K562 (cell line): ENCODE measurements at regions not wholly inside any gene's neighbourhood (a gene's known extent, or its start where the extent isn't known, plus 50 kb on each side); places are given as distances from the start of the nearest gene placed in this dataset.

Experiments used
- ADNP ChIP-seq: fragments of 200-800 bp; sonication (Bioruptor generic); IDR thresholded peaks from 2 replicates; pipeline ENCODE4 v1.6.1; 2016; ENCODE audit warnings: missing genetic modification characterization, missing compliant biosample characterization
- CBX3 ChIP-seq, 2 experiments: IDR thresholded peaks; 1 replicate in 1 of 2; 2 replicates in 1 of 2; pipeline ENCODE4 v1.6.1; 2012; ENCODE audit warnings: inconsistent platforms in 2 of 2, low read length in 2 of 2, borderline replicate concordance in 1 of 2, control low read depth in 1 of 2
- HDGF ChIP-seq: fragments of 450-650 bp; IDR thresholded peaks from 2 replicates; pipeline ENCODE4 v1.6.1; 2016
- NCOR1 ChIP-seq: fragments of 450-650 bp; IDR thresholded peaks from 2 replicates; pipeline ENCODE4 v1.6.1; 2016; ENCODE audit warnings: mild to moderate bottlenecking, moderate library complexity
- POLR2B ChIP-seq: fragments of 450-650 bp; IDR thresholded peaks from 2 replicates; pipeline ENCODE4 v1.6.1; 2018; ENCODE audit warnings: low read depth; ENCODE audit not compliant: partially characterized antibody
- SAFB ChIP-seq: fragments of 200-400 bp; formaldehyde crosslinking; IDR thresholded peaks from 2 replicates; pipeline ENCODE4 v1.6.1; 2017; ENCODE audit warnings: low read depth, low read length, borderline replicate concordance
- ZBTB17 ChIP-seq: fragments of 450-650 bp; formaldehyde crosslinking; IDR thresholded peaks from 2 replicates; pipeline ENCODE4 v1.4.0; 2020; ENCODE audit warnings: mild to moderate bottlenecking
- ZNF274 ChIP-seq: IDR thresholded peaks from 2 replicates; pipeline ENCODE4 v1.6.1; 2011; ENCODE audit warnings: low read depth, mild to moderate bottlenecking, low read length, moderate library complexity, borderline replicate concordance
- ZNF644 ChIP-seq: fragments of 200-800 bp; sonication (Bioruptor generic); IDR thresholded peaks from 2 replicates; pipeline ENCODE4 v1.6.1; 2016; ENCODE audit warnings: low read depth, missing genetic modification characterization, missing compliant biosample characterization
- TF ChIP-seq, protein P1 (sequence below), 2 experiments: fragments of 450-650 bp in 1 of 2; sonication (generic) in 1 of 2; formaldehyde crosslinking; conservative IDR thresholded peaks; 2 replicates each; pipeline versions ENCODE4 v1.4.0 to v1.8.1; 2020 to 2022; ENCODE audit warnings: mild to moderate bottlenecking in 1 of 2, missing genetic modification reagents in 1 of 2
- TF ChIP-seq, protein P2 (sequence below): fragments of 250-450 bp; sonication (Bioruptor Pico); IDR thresholded peaks from 2 replicates; pipeline ENCODE4 v1.4.0; 2020; ENCODE audit warnings: mild to moderate bottlenecking, moderate library complexity, borderline replicate concordance

DNA sequence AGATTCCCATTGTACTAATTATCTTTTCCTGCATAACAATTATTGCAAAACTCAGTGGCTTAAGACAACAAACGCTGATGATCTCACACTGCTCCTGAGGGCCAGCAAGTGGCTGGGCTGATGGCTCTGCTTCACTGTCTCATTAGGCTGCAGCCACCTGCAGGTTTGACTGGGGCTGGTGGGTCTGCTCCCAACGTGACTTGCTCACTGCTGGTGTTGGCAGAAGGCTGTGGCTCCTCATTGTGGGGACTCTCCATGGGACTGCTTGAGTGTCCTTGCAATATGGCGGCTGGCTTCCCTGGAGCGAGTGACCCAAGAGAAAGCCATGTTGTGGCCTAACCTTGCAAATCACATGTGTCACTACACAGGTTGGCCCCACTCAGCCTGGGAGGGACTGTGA lies 71.1 kb downstream of the PLXNA1 start:
- TF ChIP-seq ADNP (no peak), NCOR1 (no peak), CBX3 (IDR thresholded peaks at IDR 0.05; ENCODE audit: borderline replicate concordance in 1 of 2, low read length in 2 of 2) (no peak), ZBTB17 (CRISPR knock-in tag) (no peak), SAFB (no peak), POLR2B (no peak), ZNF274 (no peak), ZNF644 (tag) (no peak), HDGF (no peak)
- TF ChIP-seq, protein P1, sequence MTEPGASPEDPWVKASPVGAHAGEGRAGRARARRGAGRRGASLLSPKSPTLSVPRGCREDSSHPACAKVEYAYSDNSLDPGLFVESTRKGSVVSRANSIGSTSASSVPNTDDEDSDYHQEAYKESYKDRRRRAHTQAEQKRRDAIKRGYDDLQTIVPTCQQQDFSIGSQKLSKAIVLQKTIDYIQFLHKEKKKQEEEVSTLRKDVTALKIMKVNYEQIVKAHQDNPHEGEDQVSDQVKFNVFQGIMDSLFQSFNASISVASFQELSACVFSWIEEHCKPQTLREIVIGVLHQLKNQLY (CRISPR knock-in tag; conservative IDR thresholded peaks at IDR 0.05) = no peak
- TF ChIP-seq, protein P2, sequence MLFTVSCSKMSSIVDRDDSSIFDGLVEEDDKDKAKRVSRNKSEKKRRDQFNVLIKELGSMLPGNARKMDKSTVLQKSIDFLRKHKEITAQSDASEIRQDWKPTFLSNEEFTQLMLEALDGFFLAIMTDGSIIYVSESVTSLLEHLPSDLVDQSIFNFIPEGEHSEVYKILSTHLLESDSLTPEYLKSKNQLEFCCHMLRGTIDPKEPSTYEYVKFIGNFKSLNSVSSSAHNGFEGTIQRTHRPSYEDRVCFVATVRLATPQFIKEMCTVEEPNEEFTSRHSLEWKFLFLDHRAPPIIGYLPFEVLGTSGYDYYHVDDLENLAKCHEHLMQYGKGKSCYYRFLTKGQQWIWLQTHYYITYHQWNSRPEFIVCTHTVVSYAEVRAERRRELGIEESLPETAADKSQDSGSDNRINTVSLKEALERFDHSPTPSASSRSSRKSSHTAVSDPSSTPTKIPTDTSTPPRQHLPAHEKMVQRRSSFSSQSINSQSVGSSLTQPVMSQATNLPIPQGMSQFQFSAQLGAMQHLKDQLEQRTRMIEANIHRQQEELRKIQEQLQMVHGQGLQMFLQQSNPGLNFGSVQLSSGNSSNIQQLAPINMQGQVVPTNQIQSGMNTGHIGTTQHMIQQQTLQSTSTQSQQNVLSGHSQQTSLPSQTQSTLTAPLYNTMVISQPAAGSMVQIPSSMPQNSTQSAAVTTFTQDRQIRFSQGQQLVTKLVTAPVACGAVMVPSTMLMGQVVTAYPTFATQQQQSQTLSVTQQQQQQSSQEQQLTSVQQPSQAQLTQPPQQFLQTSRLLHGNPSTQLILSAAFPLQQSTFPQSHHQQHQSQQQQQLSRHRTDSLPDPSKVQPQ (CRISPR knock-in tag) = no peak
